Caco-2 (cell line): ENCODE measurements at regions not wholly inside any gene's neighbourhood (a gene's known extent, or its start where the extent isn't known, plus 50 kb on each side); places are given as distances from the start of the nearest gene placed in this dataset.

Experiments
- BruUV-seq: library from RNA; stranded (reverse); fragments of 400-500 nt; replicated peaks from 2 replicates; lab custom pipeline; 2021; lab: Mats Ljungman, UMichigan
- CTCF ChIA-PET: fragments of 300-600 bp; sonication (Branson Sonifier 250); formaldehyde crosslinking; loops from one replicate; lab custom pipeline; 2022; ENCODE audit warnings: antibody characterized with exemption; lab: Charles Lee
- POLR2A ChIA-PET: fragments of 300-600 bp; sonication (Branson Sonifier 250); formaldehyde crosslinking; loops from one replicate; lab custom pipeline; 2022; ENCODE audit warnings: antibody characterized with exemption; lab: Charles Lee
- DNase-seq, 2 experiments: peaks; one replicate each; pipeline versions ENCODE4 v3.0.0 to v3.0.0-alpha.2; 2020 to 2022
- H3K27me3 ChIP-seq: replicated peaks from 2 replicates; pipeline ENCODE4 v1.6.0; 2011; ENCODE audit warnings: low read length; ENCODE audit not compliant: control insufficient read depth, insufficient read depth
- H3K36me3 ChIP-seq: 2 replicates; pipeline ENCODE4 v1.5.1; 2011; ENCODE audit warnings: low read length; ENCODE audit not compliant: control insufficient read depth, insufficient read depth
- H3K4me1 ChIP-seq: fragments of 250-450 bp; sonication (Bioruptor Pico); 2 replicates; pipeline ENCODE4 v1.5.1; 2020; ENCODE audit warnings: mild to moderate bottlenecking
- H3K4me3 ChIP-seq: 2 replicates; pipeline ENCODE4 v1.5.1; 2011; ENCODE audit warnings: low read depth, mild to moderate bottlenecking, control low read depth, low read length
- H3K9me3 ChIP-seq: fragments of 250-450 bp; sonication (Bioruptor Pico); 2 replicates; pipeline ENCODE4 v1.5.1; 2020; ENCODE audit warnings: mild to moderate bottlenecking, moderate library complexity
- H3K27ac Mint-ChIP-seq: one replicate; pipeline ENCODE4 v1.8.0; 2022; ENCODE audit warnings: mixed read lengths; ENCODE audit not compliant: unreplicated experiment
- H3K27me3 Mint-ChIP-seq: one replicate; pipeline ENCODE4 v1.8.0; 2022; ENCODE audit warnings: mixed read lengths; ENCODE audit not compliant: insufficient read depth, unreplicated experiment
- H3K36me3 Mint-ChIP-seq: one replicate; pipeline ENCODE4 v1.8.0; 2022; ENCODE audit warnings: mild to moderate bottlenecking, mixed read lengths; ENCODE audit not compliant: insufficient read depth, unreplicated experiment
- H3K4me1 Mint-ChIP-seq: one replicate; pipeline ENCODE4 v1.8.0; 2022; ENCODE audit warnings: low read depth, mixed read lengths; ENCODE audit not compliant: unreplicated experiment
- H3K4me3 Mint-ChIP-seq: one replicate; pipeline ENCODE4 v1.8.0; 2022; ENCODE audit warnings: mild to moderate bottlenecking, moderate library complexity, mixed read lengths; ENCODE audit not compliant: unreplicated experiment
- H3K9me3 Mint-ChIP-seq: one replicate; pipeline ENCODE4 v1.8.0; 2022; ENCODE audit warnings: mixed read lengths; ENCODE audit not compliant: unreplicated experiment
- CTCF ChIP-seq, 2 experiments: fragments of 200-600 bp in 1 of 2; IDR thresholded peaks; 1 replicate in 1 of 2; 2 replicates in 1 of 2; pipeline versions ENCODE4 v1.5.1 to v1.8.0; 2011 to 2022; ENCODE audit warnings: antibody characterized with exemption in 1 of 2, control low read depth in 1 of 2, inconsistent platforms in 1 of 2, low read depth in 1 of 2, low read length in 1 of 2, mild to moderate bottlenecking in 1 of 2, moderate library complexity in 1 of 2; ENCODE audit not compliant: insufficient read depth in 1 of 2, severe bottlenecking in 1 of 2, unreplicated experiment in 1 of 2
- intact Hi-C: fragments of 100-400 bp; cut with micrococcal nuclease; formaldehyde crosslinking; loops from one replicate; pipeline ENCODE4 v1.10.0; 2022; ENCODE audit not compliant: unreplicated experiment

DNA sequence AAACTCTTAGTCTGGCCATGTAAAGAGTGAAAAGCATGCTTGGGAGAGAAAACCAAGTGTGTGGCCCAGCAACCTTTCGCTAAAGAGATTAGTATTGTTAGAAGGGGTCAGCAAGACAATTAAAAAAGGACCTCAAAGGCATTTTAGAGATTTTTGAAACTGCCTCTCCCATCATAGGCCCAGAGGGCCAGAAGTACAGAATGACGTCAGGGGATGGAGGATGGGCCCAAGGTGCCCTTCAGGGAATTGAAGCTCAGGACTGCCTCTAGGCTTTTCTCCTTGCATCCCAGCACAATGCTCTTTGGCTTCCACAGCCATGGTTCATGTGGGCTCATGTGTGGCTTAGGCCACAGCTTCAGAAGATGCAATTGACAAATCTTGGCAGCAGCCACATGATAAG, 287.0 kb upstream of the COX7C start:
- no TSS peak for BruUV-seq
- intact Hi-C loops: no loop called here
- H3K36me3 Mint-ChIP-seq: no peaks in the 10 kb centered on the region
- H3K36me3 ChIP-seq: no peaks in the 10 kb centered on the region
- no peaks in the 10 kb centered on the region for H3K9me3 Mint-ChIP-seq
- no peaks in the 10 kb centered on the region for H3K4me1 Mint-ChIP-seq
- H3K4me3 Mint-ChIP-seq: no peak overlapping the region
- no peaks in the 10 kb centered on the region for H3K9me3 ChIP-seq
- TF ChIP-seq CTCF (IDR thresholded peaks at IDR 0.05; ENCODE audit: insufficient read depth in 1 of 2, low read depth in 1 of 2, low read length in 1 of 2, severe bottlenecking in 1 of 2, unreplicated experiment in 1 of 2): no peak
- H3K4me3 ChIP-seq: no peak overlapping the region
- POLR2A ChIA-PET: no interaction called here
- no peaks in the 10 kb centered on the region for H3K27me3 ChIP-seq
- no peaks in the 10 kb centered on the region for H3K27me3 Mint-ChIP-seq
- no peak for DNase-seq
- CTCF ChIA-PET: no interaction called here
- H3K4me1 ChIP-seq: no peaks in the 10 kb centered on the region
- H3K27ac Mint-ChIP-seq: no peak overlapping the region

- CTCF ChIA-PET: no interaction called here
- no peaks in the 10 kb centered on the region for H3K36me3 ChIP-seq
- intact Hi-C loops: no loop called here
- TF ChIP-seq CTCF (IDR thresholded peaks at IDR 0.05; ENCODE audit: insufficient read depth in 1 of 2, low read depth in 1 of 2, low read length in 1 of 2, severe bottlenecking in 1 of 2, unreplicated experiment in 1 of 2): no peak
- no peaks in the 10 kb centered on the region for H3K27me3 ChIP-seq
- no peaks in the 10 kb centered on the region for H3K4me1 Mint-ChIP-seq
- no peaks in the 10 kb centered on the region for H3K9me3 Mint-ChIP-seq
- H3K4me1 ChIP-seq: no peaks in the 10 kb centered on the region
- no peak overlapping the region for H3K4me3 Mint-ChIP-seq
- POLR2A ChIA-PET: no interaction called here
- H3K27ac Mint-ChIP-seq: no peak overlapping the region
- no peaks in the 10 kb centered on the region for H3K36me3 Mint-ChIP-seq
- DNase-seq: no peak
- H3K4me3 ChIP-seq: no peak overlapping the region
- no peaks in the 10 kb centered on the region for H3K9me3 ChIP-seq
- peaks cover 4% of the 10 kb centered on the region for H3K27me3 Mint-ChIP-seq
- no TSS peak for BruUV-seq
These were observed 284.9 kb upstream of the COX7C start for GRCh38 chr5:86332851-86333250.

GRCh38 chr5:86337667-86338460, 279.9 kb upstream of the COX7C start:
- intact Hi-C loops: no loop called here
- Mint-ChIP-seq H3K27me3 (peaks cover 8% of the 10 kb centered on the region), H3K9me3 (no peaks in the 10 kb centered on the region), H3K4me3 (no peak overlapping the region), H3K4me1 (no peaks in the 10 kb centered on the region), H3K36me3 (no peaks in the 10 kb centered on the region), H3K27ac (no peak overlapping the region)
- no peaks in the 10 kb centered on the region for H3K4me1 ChIP-seq
- H3K9me3 ChIP-seq: no peaks in the 10 kb centered on the region
- CTCF ChIA-PET: no interaction called here
- POLR2A ChIA-PET: no interaction called here
- no TSS peak for BruUV-seq
- no peak for DNase-seq
- no peaks in the 10 kb centered on the region for H3K27me3 ChIP-seq
- TF ChIP-seq CTCF (IDR thresholded peaks at IDR 0.05; ENCODE audit: insufficient read depth in 1 of 2, low read depth in 1 of 2, low read length in 1 of 2, severe bottlenecking in 1 of 2, unreplicated experiment in 1 of 2): no peak
- no peaks in the 10 kb centered on the region for H3K36me3 ChIP-seq
- H3K4me3 ChIP-seq: no peak overlapping the region
